Erythroblast (primary cell): ENCODE measurements at regions not wholly inside any gene's neighbourhood (a gene's known extent, or its start where the extent isn't known, plus 50 kb on each side); places are given as distances from the start of the nearest gene placed in this dataset.

ENCODE experiments used
- GATA1 ChIP-seq: IDR thresholded peaks from 2 replicates; pipeline ENCODE4 v1.6.1; 2011; ENCODE audit warnings: low read depth, mild to moderate bottlenecking, control low read depth, low read length, moderate library complexity
- POLR2A ChIP-seq: IDR thresholded peaks from 2 replicates; pipeline ENCODE4 v1.6.1; 2011; ENCODE audit warnings: mild to moderate bottlenecking, low read length

- TF ChIP-seq POLR2A (no peak), GATA1 (no peak)
Measured at GRCh38 chr16:63187638-63188037, 1151.4 kb upstream of the CDH8 start.
